Tibial artery (tissue), 4 donors: ENCODE measurements at regions not wholly inside any gene's neighbourhood (a gene's known extent, or its start where the extent isn't known, plus 50 kb on each side); places are given as distances from the start of the nearest gene placed in this dataset.
"Not testable (repeated sequence)": the region's sequence is repeated elsewhere in the genome, so short reads cannot be mapped to it uniquely, and the experiment has no call there.

Experiments used
- DNase-seq, 2 donors: peaks; one replicate each; pipeline ENCODE4 v3.0.0-alpha.2; 2019
- H3K27ac ChIP-seq, 2 donors: fragments of 200-600 bp; sonication (generic) in 1 of 2; 1 replicate in 1 of 2; 2 replicates in 1 of 2; pipeline ENCODE4 v1.5.1; 2018 to 2019; ENCODE audit warnings: mild to moderate bottlenecking in 1 of 2
- H3K27me3 ChIP-seq, 2 donors: fragments of 200-600 bp; sonication (generic) in 1 of 2; one replicate each; pipeline versions ENCODE4 v1.5.1 to v1.6.0; 2016 to 2019
- H3K36me3 ChIP-seq, 3 donors: fragments of 200-600 bp; sonication (generic) in 2 of 3; one replicate each; pipeline ENCODE4 v1.5.1; 2016 to 2019; ENCODE audit warnings: mild to moderate bottlenecking in 2 of 3
- H3K4me1 ChIP-seq, 4 donors: fragments of 200-600 bp; sonication (generic) in 2 of 4; 1 replicate in 3 of 4; 2 replicates in 1 of 4; pipeline ENCODE4 v1.5.1; 2016 to 2019
- H3K4me3 ChIP-seq, 2 donors: fragments of 200-600 bp; sonication (generic) in 1 of 2; 1 replicate in 1 of 2; 2 replicates in 1 of 2; pipeline ENCODE4 v1.5.1; 2018 to 2019; ENCODE audit warnings: mild to moderate bottlenecking in 2 of 2
- H3K9me3 ChIP-seq, 3 donors: fragments of 200-600 bp; sonication (generic) in 1 of 3; one replicate each; pipeline ENCODE4 v1.5.1; 2016 to 2019
- intact Hi-C: fragments of 100-400 bp; cut with DNase I; formaldehyde crosslinking; loops from one replicate; pipeline ENCODE4 v1.15.0; 2023; ENCODE audit warnings: low total_unique reads
- TF ChIP-seq, protein P1 (sequence below), 2 experiments: fragments of 200-600 bp in 1 of 2; fragments of 450-650 bp in 1 of 2; IDR thresholded peaks; one replicate each; pipeline ENCODE4 v1.5.1; 2017 to 2019; ENCODE audit warnings: antibody characterized with exemption in 2 of 2, mild to moderate bottlenecking in 1 of 2, moderate library complexity in 1 of 2

DNA sequence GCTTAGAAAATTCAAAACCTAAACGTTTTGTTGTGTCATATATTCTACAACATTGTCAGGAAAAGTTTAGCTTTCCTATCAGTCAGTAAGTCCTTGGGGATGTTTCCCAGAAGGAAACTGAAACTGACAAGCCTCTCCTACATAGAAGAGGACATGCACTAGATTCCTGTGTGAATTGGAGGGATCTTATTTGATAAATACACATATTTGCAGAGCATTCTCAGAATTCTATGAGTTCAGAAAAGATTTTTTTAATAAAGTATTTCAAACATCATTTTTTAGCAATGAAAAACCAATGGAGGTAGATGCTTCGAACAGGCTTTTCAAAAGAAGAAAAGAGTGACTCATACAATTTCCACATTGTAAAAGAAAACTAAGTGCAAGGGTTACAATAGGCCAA, 1706.7 kb downstream of the SUCLG1 start:
- Histone ChIP-seq H3K27me3 (no peaks in the 10 kb centered on the region), H3K36me3 (no peaks in the 10 kb centered on the region), H3K4me3 (no peak overlapping the region), H3K9me3 (peaks cover 0 to 8% (median 0%) of the 10 kb centered on the region in 3 donors), H3K27ac (no peak overlapping the region), H3K4me1 (no peaks in the 10 kb centered on the region)
- TF ChIP-seq, protein P1, sequence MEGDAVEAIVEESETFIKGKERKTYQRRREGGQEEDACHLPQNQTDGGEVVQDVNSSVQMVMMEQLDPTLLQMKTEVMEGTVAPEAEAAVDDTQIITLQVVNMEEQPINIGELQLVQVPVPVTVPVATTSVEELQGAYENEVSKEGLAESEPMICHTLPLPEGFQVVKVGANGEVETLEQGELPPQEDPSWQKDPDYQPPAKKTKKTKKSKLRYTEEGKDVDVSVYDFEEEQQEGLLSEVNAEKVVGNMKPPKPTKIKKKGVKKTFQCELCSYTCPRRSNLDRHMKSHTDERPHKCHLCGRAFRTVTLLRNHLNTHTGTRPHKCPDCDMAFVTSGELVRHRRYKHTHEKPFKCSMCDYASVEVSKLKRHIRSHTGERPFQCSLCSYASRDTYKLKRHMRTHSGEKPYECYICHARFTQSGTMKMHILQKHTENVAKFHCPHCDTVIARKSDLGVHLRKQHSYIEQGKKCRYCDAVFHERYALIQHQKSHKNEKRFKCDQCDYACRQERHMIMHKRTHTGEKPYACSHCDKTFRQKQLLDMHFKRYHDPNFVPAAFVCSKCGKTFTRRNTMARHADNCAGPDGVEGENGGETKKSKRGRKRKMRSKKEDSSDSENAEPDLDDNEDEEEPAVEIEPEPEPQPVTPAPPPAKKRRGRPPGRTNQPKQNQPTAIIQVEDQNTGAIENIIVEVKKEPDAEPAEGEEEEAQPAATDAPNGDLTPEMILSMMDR (IDR thresholded peaks at IDR 0.05): no peak
- DNase-seq: no peak
- intact Hi-C loops: no loop called here

DNA sequence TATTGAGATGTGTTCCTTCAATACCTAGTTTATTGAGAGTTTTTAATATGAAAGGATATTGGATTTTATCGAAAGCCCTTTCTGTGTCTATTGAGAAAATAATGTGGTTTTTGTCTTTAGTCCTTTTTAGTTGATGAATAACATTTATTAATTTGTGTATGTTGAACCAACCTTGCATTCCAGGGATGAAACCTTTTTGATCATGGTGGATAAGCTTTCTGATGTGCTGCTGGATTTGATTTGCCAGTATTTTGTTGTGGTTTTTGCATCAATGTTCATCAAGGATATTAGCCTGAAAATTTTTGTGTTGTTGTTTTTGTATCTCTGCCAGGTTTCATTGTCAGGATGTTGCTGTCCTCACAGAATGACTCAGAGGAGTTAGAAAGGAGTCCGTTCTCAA, 1710.4 kb downstream of the SUCLG1 start:
- no peaks in the 10 kb centered on the region for H3K36me3 ChIP-seq
- intact Hi-C loops: no loop called here
- H3K27me3 ChIP-seq: no peaks in the 10 kb centered on the region
- no peaks in the 10 kb centered on the region for H3K4me1 ChIP-seq
- DNase-seq: no peak
- no peak overlapping the region for H3K4me3 ChIP-seq
- H3K27ac ChIP-seq: no peak overlapping the region
- H3K9me3 ChIP-seq: peaks cover 0 to 8% (median 0%) of the 10 kb centered on the region in 3 donors
- TF ChIP-seq, protein P1 (IDR thresholded peaks at IDR 0.05): no peak

DNA sequence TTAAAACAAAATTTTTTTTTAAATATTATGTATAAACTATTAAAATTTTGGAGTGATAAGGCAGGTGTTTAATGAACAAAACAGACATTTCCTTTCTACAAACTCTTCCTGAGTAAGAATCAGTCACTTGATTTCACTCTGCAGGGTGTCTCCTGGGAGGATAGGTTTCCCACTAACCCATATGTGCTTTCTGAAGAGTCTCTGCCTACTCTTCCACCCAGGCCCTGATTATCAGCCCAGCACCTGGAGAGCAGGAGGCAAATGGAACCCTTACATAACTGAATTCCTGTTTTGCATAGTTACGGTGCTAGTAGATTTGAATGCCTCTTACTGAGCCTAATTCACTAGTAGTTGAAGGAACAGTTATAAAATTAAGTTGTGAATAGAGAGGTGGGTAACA, 1718.6 kb downstream of the SUCLG1 start:
- Histone ChIP-seq H3K27ac (no peak overlapping the region), H3K36me3 (no peaks in the 10 kb centered on the region), H3K27me3 (no peaks in the 10 kb centered on the region), H3K4me1 (no peaks in the 10 kb centered on the region), H3K4me3 (no peak overlapping the region), H3K9me3 (no peaks in the 10 kb centered on the region)
- TF ChIP-seq, protein P1 (IDR thresholded peaks at IDR 0.05): no peak
- intact Hi-C loops: no loop called here
- no peak for DNase-seq

DNA sequence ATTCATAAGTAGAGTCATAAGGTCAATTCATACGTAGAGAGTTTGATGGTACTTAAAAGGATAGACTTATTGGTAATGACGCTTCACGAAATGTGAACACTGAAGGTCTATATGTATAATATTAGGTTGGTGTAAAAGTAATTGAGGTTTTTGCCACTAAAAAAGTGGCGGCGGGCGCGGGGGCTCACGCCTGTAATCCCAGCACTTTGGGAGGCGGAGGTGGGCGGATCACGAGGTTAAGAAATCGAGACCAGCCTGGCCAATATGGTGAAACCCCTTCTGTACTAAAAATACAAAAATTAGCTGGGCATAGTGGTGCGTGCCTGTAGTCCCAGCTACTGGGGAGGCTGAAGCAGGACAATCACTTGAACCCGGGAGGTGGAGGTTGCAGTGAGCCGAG, 1721.1 kb downstream of the SUCLG1 start:
- H3K36me3 ChIP-seq, H3K27ac ChIP-seq, H3K4me1 ChIP-seq, H3K27me3 ChIP-seq, H3K4me3 ChIP-seq, intact Hi-C loops, DNase-seq, H3K9me3 ChIP-seq: not testable (repeated sequence)

DNA sequence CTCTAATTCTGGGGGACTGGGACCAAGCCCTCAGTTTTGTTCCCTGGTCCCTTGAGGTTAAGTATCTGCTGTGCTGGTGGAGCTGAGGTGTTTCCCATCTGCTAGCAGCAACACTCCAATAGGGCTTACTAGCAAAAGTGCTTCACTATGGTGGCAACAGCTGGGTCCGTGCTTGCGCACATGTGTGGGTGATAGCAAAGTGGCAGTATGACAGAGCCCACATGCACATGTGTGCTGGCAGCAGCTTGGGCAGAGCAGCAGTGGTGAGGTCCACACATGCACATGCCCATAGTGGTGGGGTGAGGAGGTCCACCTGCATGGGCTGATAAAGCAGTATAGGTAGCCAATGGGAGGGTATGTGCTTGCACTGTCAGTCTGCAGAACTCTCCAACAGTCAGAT, 1723.7 kb downstream of the SUCLG1 start:
- H3K36me3 ChIP-seq: no peaks in the 10 kb centered on the region
- H3K9me3 ChIP-seq: no peaks in the 10 kb centered on the region
- no peaks in the 10 kb centered on the region for H3K4me1 ChIP-seq
- H3K4me3 ChIP-seq: no peak overlapping the region
- no peak for DNase-seq
- TF ChIP-seq, protein P1 (IDR thresholded peaks at IDR 0.05): no peak
- no peak overlapping the region for H3K27ac ChIP-seq
- intact Hi-C loops: no loop called here
- H3K27me3 ChIP-seq: no peaks in the 10 kb centered on the region

- H3K27me3 ChIP-seq: no peaks in the 10 kb centered on the region
- intact Hi-C loops: no loop called here
- no peaks in the 10 kb centered on the region for H3K36me3 ChIP-seq
- H3K4me1 ChIP-seq: no peaks in the 10 kb centered on the region
- no peaks in the 10 kb centered on the region for H3K9me3 ChIP-seq
- no peak for DNase-seq
- TF ChIP-seq, protein P1 (IDR thresholded peaks at IDR 0.05): no peak
- no peak overlapping the region for H3K27ac ChIP-seq
- no peak overlapping the region for H3K4me3 ChIP-seq
Observed at GRCh38 chr2:82731824-82732223, 1727.3 kb downstream of the SUCLG1 start.
